ENCODE measurements at regions not wholly inside any gene's neighbourhood (a gene's known extent, or its start where the extent isn't known, plus 50 kb on each side); places are given as distances from the start of the nearest gene placed in this dataset.

DNA sequence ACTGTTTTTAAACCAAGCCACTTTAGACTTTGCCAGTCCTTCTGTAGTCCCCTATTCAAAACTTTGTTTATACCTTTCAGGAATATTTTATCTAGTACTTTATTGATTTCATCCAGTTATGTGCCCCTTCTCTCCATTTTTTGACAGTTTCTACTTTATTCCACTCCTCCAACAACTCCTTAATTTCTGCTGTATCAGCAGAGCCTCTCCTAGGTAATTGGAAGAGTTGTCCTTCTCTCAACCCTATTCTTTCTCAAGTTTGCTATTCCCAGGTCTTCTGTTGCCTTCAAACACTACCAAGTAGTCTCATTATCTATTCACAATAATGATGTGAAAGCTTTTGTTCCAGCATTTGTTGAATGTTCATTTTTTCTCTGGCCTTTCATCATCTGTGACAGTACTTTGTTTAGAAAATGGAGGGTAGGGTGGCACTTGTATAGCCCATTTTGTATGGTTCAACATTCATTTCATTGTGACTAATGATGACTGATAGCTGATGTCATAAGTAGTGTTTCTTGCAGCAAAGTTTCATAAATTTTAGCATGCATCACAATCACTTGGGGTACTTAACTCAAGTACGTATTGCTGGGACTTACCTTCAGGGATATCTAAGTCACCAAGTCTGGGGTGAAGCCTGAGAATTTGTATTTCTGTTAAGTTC is 204.4 kb upstream of the DMRT1 start:
- TF ChIP-seq CTCF (IDR thresholded peaks at IDR 0.05; ENCODE audit: low read depth, low read length) (no peak), EZH2phosphoT487 (IDR thresholded peaks at IDR 0.05; ENCODE audit: low read depth) (no peak)

All from OCI-LY3 (cell line).